ENCODE measurements at regions not wholly inside any gene's neighbourhood (a gene's known extent, or its start where the extent isn't known, plus 50 kb on each side); places are given as distances from the start of the nearest gene placed in this dataset.

- H3K4me1 ChIP-seq (ENCODE audit: control insufficient read depth, low read length): no peaks in the 10 kb centered on the region
- H3K4me3 ChIP-seq (ENCODE audit: low read length): no peak overlapping the region
- H3F3A ChIP-seq (ENCODE audit: control insufficient read depth, insufficient read depth): 0 out of 2 replicates have a peak, but pooled peaks cover 2% of the 10 kb centered on the region
- H3K27ac ChIP-seq (ENCODE audit: low read depth, low read length): no peak overlapping the region
- H3K4me2 ChIP-seq (ENCODE audit: low read length): no peak overlapping the region
- H4K20me1 ChIP-seq (ENCODE audit: control insufficient read depth, insufficient read depth, low read depth, low read length): no peaks in the 10 kb centered on the region
- H3K36me3 ChIP-seq (ENCODE audit: control insufficient read depth, low read length): no peaks in the 10 kb centered on the region
- H3K9me3 ChIP-seq (ENCODE audit: control insufficient read depth, insufficient read depth, low read length): no peaks in the 10 kb centered on the region
- H3K9me2 ChIP-seq (replicated peaks; ENCODE audit: control insufficient read depth, low read length): no peaks in the 10 kb centered on the region
- peaks cover 8% of the 10 kb centered on the region for H3K27me3 ChIP-seq (ENCODE audit: control insufficient read depth, low read length)
- H3K79me2 ChIP-seq (ENCODE audit: control insufficient read depth, low read length): no peaks in the 10 kb centered on the region
- TF ChIP-seq EZH2phosphoT487 (IDR thresholded peaks at IDR 0.05; ENCODE audit: borderline replicate concordance, low read length) (no peak), CTCF (IDR thresholded peaks at IDR 0.05; ENCODE audit: low read depth, low read length, poor library complexity, severe bottlenecking) (no peak)
These were observed 59.6 kb upstream of the EDN1 start for GRCh38 chr6:12230523-12230922.

GRCh38 chr6:12232339-12232738, 57.8 kb upstream of the EDN1 start:
- Histone ChIP-seq H3K4me1 (ENCODE audit: control insufficient read depth, low read length) (no peaks in the 10 kb centered on the region), H3K9me2 (replicated peaks; ENCODE audit: control insufficient read depth, low read length) (no peaks in the 10 kb centered on the region), H3K36me3 (ENCODE audit: control insufficient read depth, low read length) (no peaks in the 10 kb centered on the region), H3K27ac (ENCODE audit: low read depth, low read length) (no peak overlapping the region), H3F3A (ENCODE audit: control insufficient read depth, insufficient read depth) (0 out of 2 replicates have a peak, but pooled peaks cover 2% of the 10 kb centered on the region), H3K79me2 (ENCODE audit: control insufficient read depth, low read length) (no peaks in the 10 kb centered on the region), H3K4me2 (ENCODE audit: low read length) (no peak overlapping the region), H3K9me3 (ENCODE audit: control insufficient read depth, insufficient read depth, low read length) (no peaks in the 10 kb centered on the region), H4K20me1 (ENCODE audit: control insufficient read depth, insufficient read depth, low read depth, low read length) (no peaks in the 10 kb centered on the region), H3K4me3 (ENCODE audit: low read length) (no peak overlapping the region), H3K27me3 (ENCODE audit: control insufficient read depth, low read length) (peaks cover 8% of the 10 kb centered on the region)
- TF ChIP-seq EZH2phosphoT487 (IDR thresholded peaks at IDR 0.05; ENCODE audit: borderline replicate concordance, low read length) (no peak), CTCF (IDR thresholded peaks at IDR 0.05; ENCODE audit: low read depth, low read length, poor library complexity, severe bottlenecking) (no peak)

- H3K36me3 ChIP-seq (ENCODE audit: control insufficient read depth, low read length): no peaks in the 10 kb centered on the region
- no peak overlapping the region for H3K4me3 ChIP-seq (ENCODE audit: low read length)
- no peak for TF ChIP-seq CTCF (IDR thresholded peaks at IDR 0.05; ENCODE audit: low read depth, low read length, poor library complexity, severe bottlenecking)
- no peak for TF ChIP-seq EZH2phosphoT487 (IDR thresholded peaks at IDR 0.05; ENCODE audit: borderline replicate concordance, low read length)
- H3K4me1 ChIP-seq (ENCODE audit: control insufficient read depth, low read length): no peaks in the 10 kb centered on the region
- no peaks in the 10 kb centered on the region for H3K9me2 ChIP-seq (replicated peaks; ENCODE audit: control insufficient read depth, low read length)
- no peaks in the 10 kb centered on the region for H4K20me1 ChIP-seq (ENCODE audit: control insufficient read depth, insufficient read depth, low read depth, low read length)
- no peaks in the 10 kb centered on the region for H3K9me3 ChIP-seq (ENCODE audit: control insufficient read depth, insufficient read depth, low read length)
- peaks cover 8% of the 10 kb centered on the region for H3K27me3 ChIP-seq (ENCODE audit: control insufficient read depth, low read length)
- 0 out of 2 replicates have a peak, but pooled peaks cover 2% of the 10 kb centered on the region for H3F3A ChIP-seq (ENCODE audit: control insufficient read depth, insufficient read depth)
- H3K79me2 ChIP-seq (ENCODE audit: control insufficient read depth, low read length): no peaks in the 10 kb centered on the region
- no peak overlapping the region for H3K27ac ChIP-seq (ENCODE audit: low read depth, low read length)
- H3K4me2 ChIP-seq (ENCODE audit: low read length): no peak overlapping the region
These were observed 57.3 kb upstream of the EDN1 start for GRCh38 chr6:12232821-12233220.
